GM21381 (cell line): ENCODE measurements at regions not wholly inside any gene's neighbourhood (a gene's known extent, or its start where the extent isn't known, plus 50 kb on each side); places are given as distances from the start of the nearest gene placed in this dataset.

Experiments
- ATAC-seq: cut with Tn5 transposase; IDR thresholded peaks from one replicate; pipeline ENCODE4 v1.9.1; 2021; ENCODE audit warnings: mild to moderate bottlenecking, moderate library complexity; ENCODE audit not compliant: unreplicated experiment

GRCh38 chr5:124444147-124444775 lies 302.2 kb downstream of the ZNF608 start:
- peak; percentile 100 for ATAC-seq

GRCh38 chr5:124440471-124440870 lies 306.0 kb downstream of the ZNF608 start:
- no peak for ATAC-seq

GRCh38 chr5:124439609-124440008 lies 306.8 kb downstream of the ZNF608 start:
- no peak for ATAC-seq

- no peak for ATAC-seq
These were observed 307.5 kb downstream of the ZNF608 start for GRCh38 chr5:124438903-124439281.

GRCh38 chr5:124438026-124438902 lies 308.2 kb downstream of the ZNF608 start:
- no peak for ATAC-seq

- no peak for ATAC-seq
These were observed 310.1 kb downstream of the ZNF608 start for GRCh38 chr5:124436294-124436693.

- ATAC-seq = no peak
These were observed 313.3 kb downstream of the ZNF608 start for GRCh38 chr5:124433170-124433569.

GRCh38 chr5:124421584-124421983 lies 324.9 kb downstream of the ZNF608 start:
- no peak for ATAC-seq

- no peak for ATAC-seq
These were observed 325.5 kb downstream of the ZNF608 start for GRCh38 chr5:124420952-124421351.

- peak; percentile 60 for ATAC-seq
These were observed 326.9 kb downstream of the ZNF608 start for GRCh38 chr5:124419531-124419930.

GRCh38 chr5:124418390-124418789 lies 328.0 kb downstream of the ZNF608 start:
- ATAC-seq = no peak

- no peak for ATAC-seq
These were observed 329.2 kb downstream of the ZNF608 start for GRCh38 chr5:124417196-124417595.

GRCh38 chr5:124416627-124417026 lies 329.8 kb downstream of the ZNF608 start:
- no peak for ATAC-seq

- no peak for ATAC-seq
These were observed 331.5 kb downstream of the ZNF608 start for GRCh38 chr5:124414973-124415372.

GRCh38 chr5:124410539-124411488 lies 335.6 kb downstream of the ZNF608 start:
- ATAC-seq = peak; percentile 88

GRCh38 chr5:124408738-124409453 lies 337.5 kb downstream of the ZNF608 start:
- ATAC-seq = no peak

GRCh38 chr5:124404796-124405195 lies 341.6 kb downstream of the ZNF608 start:
- ATAC-seq = no peak

- no peak for ATAC-seq
These were observed 343.2 kb downstream of the ZNF608 start for GRCh38 chr5:124403281-124403680.

- ATAC-seq = no peak
These were observed 344.3 kb downstream of the ZNF608 start for GRCh38 chr5:124402144-124402581.

GRCh38 chr5:124401476-124402143 lies 344.8 kb downstream of the ZNF608 start:
- ATAC-seq = no peak
